PC-9 (cell line): ENCODE measurements at regions not wholly inside any gene's neighbourhood (a gene's known extent, or its start where the extent isn't known, plus 50 kb on each side); places are given as distances from the start of the nearest gene placed in this dataset.

Experiments used
- EZH2 ChIP-seq: fragments of 200-600 bp; sonication (generic); IDR thresholded peaks from 2 replicates; pipeline ENCODE4 v1.8.0; 2017; ENCODE audit warnings: antibody characterized with exemption, low read depth
- TF ChIP-seq, protein P1 (sequence below): fragments of 200-600 bp; sonication (generic); conservative IDR thresholded peaks from 2 replicates; pipeline ENCODE4 v1.6.1; 2017; ENCODE audit warnings: mixed run types, antibody characterized with exemption, mild to moderate bottlenecking, moderate library complexity

DNA sequence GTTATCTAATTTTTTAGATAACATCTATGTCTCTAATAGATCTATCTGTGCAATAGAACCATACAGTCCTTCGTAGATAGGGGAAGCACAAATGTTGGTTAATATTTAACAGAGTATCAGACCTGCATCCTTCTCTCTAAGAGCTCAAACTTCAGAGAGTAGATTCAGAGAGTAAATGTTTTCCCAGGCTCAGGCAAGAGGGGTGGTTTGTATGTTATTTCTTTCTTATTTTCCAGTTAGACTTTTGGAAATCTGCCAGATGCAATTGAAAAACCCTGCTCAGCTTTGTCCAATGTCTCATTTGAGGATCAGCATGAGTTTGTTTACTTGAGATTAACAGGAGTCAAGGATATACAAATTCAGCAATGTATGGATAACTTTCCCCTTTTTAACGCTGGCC is 361.9 kb downstream of the BCKDHB start:
- TF ChIP-seq, protein P1, sequence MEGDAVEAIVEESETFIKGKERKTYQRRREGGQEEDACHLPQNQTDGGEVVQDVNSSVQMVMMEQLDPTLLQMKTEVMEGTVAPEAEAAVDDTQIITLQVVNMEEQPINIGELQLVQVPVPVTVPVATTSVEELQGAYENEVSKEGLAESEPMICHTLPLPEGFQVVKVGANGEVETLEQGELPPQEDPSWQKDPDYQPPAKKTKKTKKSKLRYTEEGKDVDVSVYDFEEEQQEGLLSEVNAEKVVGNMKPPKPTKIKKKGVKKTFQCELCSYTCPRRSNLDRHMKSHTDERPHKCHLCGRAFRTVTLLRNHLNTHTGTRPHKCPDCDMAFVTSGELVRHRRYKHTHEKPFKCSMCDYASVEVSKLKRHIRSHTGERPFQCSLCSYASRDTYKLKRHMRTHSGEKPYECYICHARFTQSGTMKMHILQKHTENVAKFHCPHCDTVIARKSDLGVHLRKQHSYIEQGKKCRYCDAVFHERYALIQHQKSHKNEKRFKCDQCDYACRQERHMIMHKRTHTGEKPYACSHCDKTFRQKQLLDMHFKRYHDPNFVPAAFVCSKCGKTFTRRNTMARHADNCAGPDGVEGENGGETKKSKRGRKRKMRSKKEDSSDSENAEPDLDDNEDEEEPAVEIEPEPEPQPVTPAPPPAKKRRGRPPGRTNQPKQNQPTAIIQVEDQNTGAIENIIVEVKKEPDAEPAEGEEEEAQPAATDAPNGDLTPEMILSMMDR: no peak
- TF ChIP-seq EZH2: no peak
